Kidney epithelial cell (primary cell): ENCODE measurements at regions not wholly inside any gene's neighbourhood (a gene's known extent, or its start where the extent isn't known, plus 50 kb on each side); places are given as distances from the start of the nearest gene placed in this dataset.

Experiments used
- DNase-seq: peaks from one replicate; pipeline ENCODE4 v3.0.0-alpha.2; 2010; ENCODE audit warnings: low read depth
- H3K27me3 ChIP-seq: 2 replicates; pipeline ENCODE4 v1.6.0; 2011; ENCODE audit warnings: low read length; ENCODE audit not compliant: control insufficient read depth, insufficient read depth
- H3K36me3 ChIP-seq: 2 replicates; pipeline ENCODE4 v1.5.1; 2011; ENCODE audit warnings: low read length; ENCODE audit not compliant: control insufficient read depth, insufficient read depth
- H3K4me3 ChIP-seq: 2 replicates; pipeline ENCODE4 v1.5.1; 2011; ENCODE audit warnings: low read depth, mild to moderate bottlenecking, control low read depth, low read length
- CTCF ChIP-seq: IDR thresholded peaks from 2 replicates; pipeline ENCODE4 v1.5.1; 2011; ENCODE audit warnings: mild to moderate bottlenecking, moderate library complexity, low read length, control low read depth, inconsistent platforms; ENCODE audit not compliant: insufficient read depth, poor library complexity, severe bottlenecking

- Histone ChIP-seq H3K27me3 (no peaks in the 10 kb centered on the region), H3K4me3 (no peak overlapping the region), H3K36me3 (no peaks in the 10 kb centered on the region)
- no peak for DNase-seq
- no peak for TF ChIP-seq CTCF
These were observed 1088.9 kb upstream of the CITED2 start for GRCh38 chr6:140463312-140463710.

- no peak overlapping the region for H3K4me3 ChIP-seq
- TF ChIP-seq CTCF: no peak
- no peaks in the 10 kb centered on the region for H3K36me3 ChIP-seq
- DNase-seq: no peak
- H3K27me3 ChIP-seq: no peaks in the 10 kb centered on the region
These were observed 1088.2 kb upstream of the CITED2 start for GRCh38 chr6:140462453-140463311.

- TF ChIP-seq CTCF: no peak
- H3K27me3 ChIP-seq: no peaks in the 10 kb centered on the region
- no peaks in the 10 kb centered on the region for H3K36me3 ChIP-seq
- DNase-seq: no peak
- no peak overlapping the region for H3K4me3 ChIP-seq
These were observed 1087.6 kb upstream of the CITED2 start for GRCh38 chr6:140462076-140462452.

- no peak for DNase-seq
These were observed 1085.8 kb upstream of the CITED2 start for GRCh38 chr6:140460267-140460666.

GRCh38 chr6:140459209-140459608, 1084.8 kb upstream of the CITED2 start:
- no peak for DNase-seq
- Histone ChIP-seq H3K27me3 (no peaks in the 10 kb centered on the region), H3K36me3 (no peaks in the 10 kb centered on the region), H3K4me3 (no peak overlapping the region)
- TF ChIP-seq CTCF: no peak

More at GRCh38 chr6:140460267-140460666, 1085.8 kb upstream of the CITED2 start:
- TF ChIP-seq CTCF: no peak
- Histone ChIP-seq H3K36me3 (no peaks in the 10 kb centered on the region), H3K27me3 (no peaks in the 10 kb centered on the region), H3K4me3 (no peak overlapping the region)

GRCh38 chr6:140446241-140446640, 1071.8 kb upstream of the CITED2 start:
- H3K27me3 ChIP-seq: no peaks in the 10 kb centered on the region
- no peak overlapping the region for H3K4me3 ChIP-seq
- no peak for DNase-seq
- TF ChIP-seq CTCF: no peak
- H3K36me3 ChIP-seq: no peaks in the 10 kb centered on the region
